ENCODE measurements at regions not wholly inside any gene's neighbourhood (a gene's known extent, or its start where the extent isn't known, plus 50 kb on each side); places are given as distances from the start of the nearest gene placed in this dataset.

DNA sequence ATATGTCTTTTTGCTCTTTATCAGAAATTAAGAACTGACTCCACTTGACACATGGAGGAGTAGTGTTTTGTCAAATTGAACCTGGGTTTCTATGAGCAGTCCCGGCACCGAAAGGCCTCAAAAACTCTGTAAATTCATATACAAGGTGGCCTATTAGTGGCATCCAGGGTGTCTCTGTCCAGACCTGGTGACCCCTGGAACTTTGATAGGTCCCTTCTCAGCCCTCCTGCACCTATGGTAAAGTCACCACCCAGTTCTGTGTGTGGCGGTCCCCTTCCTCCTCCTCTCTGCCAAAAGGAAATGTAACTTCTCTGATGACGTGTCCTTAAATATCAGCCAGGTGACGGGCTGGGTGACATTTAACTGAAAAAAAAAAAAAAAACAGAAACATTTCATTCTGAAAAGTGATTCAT, 204.0 kb upstream of the FOXN3 start:
- TF ChIP-seq, protein P1, sequence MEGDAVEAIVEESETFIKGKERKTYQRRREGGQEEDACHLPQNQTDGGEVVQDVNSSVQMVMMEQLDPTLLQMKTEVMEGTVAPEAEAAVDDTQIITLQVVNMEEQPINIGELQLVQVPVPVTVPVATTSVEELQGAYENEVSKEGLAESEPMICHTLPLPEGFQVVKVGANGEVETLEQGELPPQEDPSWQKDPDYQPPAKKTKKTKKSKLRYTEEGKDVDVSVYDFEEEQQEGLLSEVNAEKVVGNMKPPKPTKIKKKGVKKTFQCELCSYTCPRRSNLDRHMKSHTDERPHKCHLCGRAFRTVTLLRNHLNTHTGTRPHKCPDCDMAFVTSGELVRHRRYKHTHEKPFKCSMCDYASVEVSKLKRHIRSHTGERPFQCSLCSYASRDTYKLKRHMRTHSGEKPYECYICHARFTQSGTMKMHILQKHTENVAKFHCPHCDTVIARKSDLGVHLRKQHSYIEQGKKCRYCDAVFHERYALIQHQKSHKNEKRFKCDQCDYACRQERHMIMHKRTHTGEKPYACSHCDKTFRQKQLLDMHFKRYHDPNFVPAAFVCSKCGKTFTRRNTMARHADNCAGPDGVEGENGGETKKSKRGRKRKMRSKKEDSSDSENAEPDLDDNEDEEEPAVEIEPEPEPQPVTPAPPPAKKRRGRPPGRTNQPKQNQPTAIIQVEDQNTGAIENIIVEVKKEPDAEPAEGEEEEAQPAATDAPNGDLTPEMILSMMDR (IDR thresholded peaks at IDR 0.05) = no peak
- no peak for TF ChIP-seq POLR2AphosphoS5 (IDR thresholded peaks at IDR 0.05)
- no peak for TF ChIP-seq POLR2A (IDR thresholded peaks at IDR 0.05; ENCODE audit: low read depth)
- TF ChIP-seq EP300 (IDR thresholded peaks at IDR 0.05) = no peak

Measured in esophagus muscularis mucosa (tissue), 4 donors.